Cardiac fibroblast (primary cell): ENCODE measurements at regions not wholly inside any gene's neighbourhood (a gene's known extent, or its start where the extent isn't known, plus 50 kb on each side); places are given as distances from the start of the nearest gene placed in this dataset.
A peak's percentile ranks its signal among the peaks of the same experiment; 100 is the strongest.

ENCODE experiments used
- DNase-seq, 2 donors: peaks; one replicate each; pipeline versions ENCODE4 v3.0.0 to v3.0.0-alpha.2; 2010; ENCODE audit warnings: low read depth in 2 of 2
- H3K4me3 ChIP-seq, 2 donors: replicated peaks in 1 of 2; 1 replicate in 1 of 2; 2 replicates in 1 of 2; pipeline ENCODE4 v1.5.1; 2011; ENCODE audit warnings: low read depth in 2 of 2, low read length in 2 of 2, mild to moderate bottlenecking in 2 of 2, moderate library complexity in 1 of 2
- CTCF ChIP-seq: IDR thresholded peaks from one replicate; pipeline ENCODE4 v1.5.1; 2011; ENCODE audit warnings: low read depth, mild to moderate bottlenecking, low read length, inconsistent platforms

- no peak for TF ChIP-seq CTCF
- H3K4me3 ChIP-seq: no peak overlapping the region
- DNase-seq: no peak
Observed at GRCh38 chr16:86166414-86166813, 267.5 kb downstream of the IRF8 start.

- no peak for TF ChIP-seq CTCF
- no peak overlapping the region for H3K4me3 ChIP-seq
- DNase-seq: no peak
Observed at GRCh38 chr16:86167061-86167460, 268.1 kb downstream of the IRF8 start.

- no peak for TF ChIP-seq CTCF
- DNase-seq: no peak
- H3K4me3 ChIP-seq: no peak overlapping the region
Observed at GRCh38 chr16:86170720-86171119, 271.8 kb downstream of the IRF8 start.

- no peak overlapping the region for H3K4me3 ChIP-seq
- peak; percentile 15 to 23 for DNase-seq
- TF ChIP-seq CTCF: no peak
Observed at GRCh38 chr16:86171329-86171728, 272.4 kb downstream of the IRF8 start.

GRCh38 chr16:86175816-86176215, 276.9 kb downstream of the IRF8 start:
- no peak overlapping the region for H3K4me3 ChIP-seq
- TF ChIP-seq CTCF: no peak
- no peak for DNase-seq

- TF ChIP-seq CTCF: no peak
- H3K4me3 ChIP-seq: no peak overlapping the region
- no peak for DNase-seq
Observed at GRCh38 chr16:86176462-86176861, 277.5 kb downstream of the IRF8 start.

- DNase-seq: no peak
- no peak for TF ChIP-seq CTCF
- no peak overlapping the region for H3K4me3 ChIP-seq
Observed at GRCh38 chr16:86180244-86180643, 281.3 kb downstream of the IRF8 start.
